HCT116 (cell line): ENCODE measurements at regions not wholly inside any gene's neighbourhood (a gene's known extent, or its start where the extent isn't known, plus 50 kb on each side); places are given as distances from the start of the nearest gene placed in this dataset.

Source experiments
- ATAC-seq: fragments of 200-7000 bp; cut with Tn5 transposase; 2 replicates; pipeline ENCODE4 v1.9.1; 2020; ENCODE audit warnings: mild to moderate bottlenecking, moderate library complexity
- BruUV-seq: library from RNA; stranded (reverse); fragments of 400-500 nt; replicated peaks from 2 replicates; lab custom pipeline; 2021; lab: Mats Ljungman, UMichigan
- CTCF ChIA-PET: fragments of 300-600 bp; sonication (Branson Sonifier 250); formaldehyde crosslinking; loops from one replicate; lab custom pipeline; 2021; ENCODE audit warnings: antibody characterized with exemption; lab: Charles Lee
- POLR2A ChIA-PET: fragments of 300-600, 350-600 bp; sonication (Branson Sonifier 250); formaldehyde crosslinking; loops from one replicate; lab custom pipeline; 2021; ENCODE audit warnings: antibody characterized with exemption; lab: Charles Lee
- RAD21 ChIA-PET, 2 experiments: fragments of 300-600 bp; sonication (Branson Sonifier 250); formaldehyde crosslinking; loops; one replicate each; lab custom pipeline; 2023; ENCODE audit warnings: low total read pairs in 2 of 2; ENCODE audit not compliant: uncharacterized antibody in 2 of 2, unreplicated experiment in 2 of 2, low non-redundant PET in 1 of 2; lab: Charles Lee
- DNase-seq: peaks from one replicate; pipeline ENCODE4 v3.0.0-alpha.2; 2010; ENCODE audit warnings: low read depth, low spot score
- H2AFZ ChIP-seq: fragments of 200-600 bp; shearing (Covaris generic), sonication (generic); 2 replicates; pipeline ENCODE4 v1.6.1; 2017; ENCODE audit warnings: low read depth, mixed run types, mixed read lengths, antibody characterized with exemption, low read length; ENCODE audit not compliant: poor library complexity, severe bottlenecking
- H3K27ac ChIP-seq: 2 replicates; pipeline ENCODE4 v1.5.1; 2012; ENCODE audit warnings: low read depth, low read length
- H3K27me3 ChIP-seq: fragments of 200-600 bp; sonication (generic); 2 replicates; pipeline ENCODE4 v1.6.1; 2016; ENCODE audit warnings: mixed run types, low read length, mixed read lengths; ENCODE audit not compliant: insufficient read depth
- H3K36me3 ChIP-seq, 2 experiments: fragments of 200-500 bp in 1 of 2; fragments of 200-600 bp in 1 of 2; sonication (Bioruptor generic) in 1 of 2; sonication (generic) in 1 of 2; 2 replicates each; pipeline versions ENCODE4 v1.5.1 to v1.6.1; 2014 to 2016; ENCODE audit warnings: low read length in 2 of 2, inconsistent platforms in 1 of 2, mixed read lengths in 1 of 2, mixed run types in 1 of 2; ENCODE audit not compliant: insufficient read depth in 2 of 2, control insufficient read depth in 1 of 2
- H3K4me1 ChIP-seq, 2 experiments: fragments of 200-600 bp in 1 of 2; sonication (generic) in 1 of 2; 2 replicates each; pipeline versions ENCODE4 v1.5.1 to v1.6.1; 2012 to 2017; ENCODE audit warnings: low read length in 2 of 2, inconsistent platforms in 1 of 2, mild to moderate bottlenecking in 1 of 2, mixed read lengths in 1 of 2, mixed run types in 1 of 2, moderate library complexity in 1 of 2; ENCODE audit not compliant: insufficient read depth in 2 of 2, control insufficient read depth in 1 of 2
- H3K4me2 ChIP-seq: fragments of 200-600 bp; sonication (generic); 2 replicates; pipeline ENCODE4 v1.6.1; 2017; ENCODE audit warnings: mixed run types, low read length, mixed read lengths
- H3K4me3 ChIP-seq, 2 experiments: fragments of 200-600 bp in 1 of 2; sonication (generic) in 1 of 2; replicated peaks in 1 of 2; 2 replicates each; pipeline ENCODE4 v1.5.1; 2011 to 2016; ENCODE audit warnings: low read length in 2 of 2, control low read depth in 1 of 2, low read depth in 1 of 2, mild to moderate bottlenecking in 1 of 2, mixed read lengths in 1 of 2, mixed run types in 1 of 2
- H3K79me2 ChIP-seq: fragments of 200-600 bp; sonication (generic); 2 replicates; pipeline ENCODE4 v1.6.1; 2017; ENCODE audit warnings: mild to moderate bottlenecking, mixed run types, low read length, moderate library complexity, mixed read lengths; ENCODE audit not compliant: insufficient read depth
- H3K9ac ChIP-seq: fragments of 200-600 bp; sonication (generic); 2 replicates; pipeline ENCODE4 v1.6.1; 2016; ENCODE audit warnings: low read length, mixed read lengths
- H3K9me2 ChIP-seq: fragments of 200-600 bp; sonication (generic), shearing (Covaris generic); 2 replicates; pipeline ENCODE4 v1.6.1; 2017; ENCODE audit warnings: mixed run types, mild to moderate bottlenecking, moderate library complexity; ENCODE audit not compliant: insufficient read depth
- H3K9me3 ChIP-seq, 2 experiments: fragments of 200-500 bp in 1 of 2; fragments of 200-600 bp in 1 of 2; sonication (Bioruptor generic) in 1 of 2; sonication (generic) in 1 of 2; 2 replicates each; pipeline ENCODE4 v1.6.1; 2014 to 2017; ENCODE audit warnings: low read length in 2 of 2, mixed read lengths in 2 of 2, inconsistent platforms in 1 of 2, low read depth in 1 of 2, mild to moderate bottlenecking in 1 of 2, mixed run types in 1 of 2, moderate library complexity in 1 of 2; ENCODE audit not compliant: control insufficient read depth in 1 of 2, insufficient read depth in 1 of 2
- H4K20me1 ChIP-seq: fragments of 200-600 bp; sonication (generic), shearing (Covaris generic); 2 replicates; pipeline ENCODE4 v1.6.1; 2017; ENCODE audit warnings: mixed run types, mild to moderate bottlenecking, moderate library complexity; ENCODE audit not compliant: insufficient read depth
- CBX3 ChIP-seq: IDR thresholded peaks from 2 replicates; pipeline ENCODE4 v1.6.1; 2012; ENCODE audit warnings: low read depth
- CEBPB ChIP-seq: IDR thresholded peaks from 2 replicates; pipeline ENCODE4 v1.6.1; 2012; ENCODE audit warnings: low read depth
- EGR1 ChIP-seq: IDR thresholded peaks from 2 replicates; pipeline ENCODE4 v1.6.1; 2012; ENCODE audit warnings: low read depth
- ELF1 ChIP-seq: IDR thresholded peaks from 2 replicates; pipeline ENCODE4 v1.6.1; 2012; ENCODE audit warnings: low read depth, borderline replicate concordance
- EZH2 ChIP-seq: fragments of 200-600 bp; sonication (generic); IDR thresholded peaks from 2 replicates; pipeline ENCODE4 v1.6.1; 2017; ENCODE audit warnings: antibody characterized with exemption, mixed run types
- FOSL1 ChIP-seq: IDR thresholded peaks from 2 replicates; pipeline ENCODE4 v1.6.1; 2012; ENCODE audit warnings: low read depth
- JUND ChIP-seq: IDR thresholded peaks from 2 replicates; pipeline ENCODE4 v1.6.1; 2012
- POLR2A ChIP-seq: IDR thresholded peaks from 2 replicates; pipeline ENCODE4 v1.7.0; 2011; ENCODE audit warnings: borderline replicate concordance; ENCODE audit not compliant: insufficient read depth, insufficient read length; ENCODE audit errors: extremely low read depth
- RAD21 ChIP-seq: IDR thresholded peaks from 2 replicates; pipeline ENCODE4 v1.6.1; 2012; ENCODE audit warnings: low read depth, mild to moderate bottlenecking
- SIN3A ChIP-seq: IDR thresholded peaks from 2 replicates; pipeline ENCODE4 v1.6.1; 2012; ENCODE audit warnings: low read depth
- SP1 ChIP-seq: IDR thresholded peaks from 2 replicates; pipeline ENCODE4 v1.6.1; 2012; ENCODE audit warnings: low read depth
- SRF ChIP-seq: IDR thresholded peaks from 2 replicates; pipeline ENCODE4 v1.6.1; 2012; ENCODE audit warnings: low read depth
- YY1 ChIP-seq: IDR thresholded peaks from 2 replicates; pipeline ENCODE4 v1.6.1; 2011; ENCODE audit warnings: low read length, low read depth, moderate library complexity, mild to moderate bottlenecking; ENCODE audit not compliant: insufficient replicate concordance; ENCODE audit errors: extremely low read depth
- ZFX ChIP-seq: fragments of 450-650 bp; IDR thresholded peaks from 2 replicates; pipeline ENCODE4 v1.6.1; 2017
- intact Hi-C: fragments of 100-400 bp; cut with micrococcal nuclease; formaldehyde crosslinking; loops from 2 replicates; pipeline ENCODE4 v1.10.0; 2022
- TF ChIP-seq, protein P1 (sequence below): IDR thresholded peaks from 2 replicates; pipeline ENCODE4 v1.6.1; 2012

DNA sequence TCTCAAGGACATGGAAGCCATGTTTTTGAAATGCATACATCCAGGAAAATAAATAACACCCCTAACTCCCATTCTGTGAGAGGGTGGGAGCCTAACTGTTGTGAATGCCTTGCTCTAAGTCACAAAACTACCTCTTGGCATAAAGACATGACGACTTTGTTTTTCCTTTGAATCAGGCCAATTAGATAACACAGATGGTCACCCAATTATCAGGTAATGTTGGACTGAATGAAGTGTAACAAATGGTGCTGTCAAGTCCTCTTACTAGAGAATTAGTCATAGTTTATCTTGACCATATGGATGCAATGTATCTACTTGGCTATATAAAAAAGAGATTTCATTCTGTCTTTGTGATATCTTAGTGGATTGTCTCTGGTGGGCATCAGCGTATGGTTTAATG, 553.6 kb upstream of the ATXN8OS start:
- ATAC-seq, result no peak
- intact Hi-C loops, result no loop called here
- Histone ChIP-seq H3K9me2 (no peaks in the 10 kb centered on the region), H3K9ac (no peak overlapping the region), H3K27ac (no peak overlapping the region), H3K4me2 (no peak overlapping the region), H2AFZ (no peak overlapping the region), H4K20me1 (no peaks in the 10 kb centered on the region)
- DNase-seq, result no peak
- ChIA-PET RAD21 (no interaction called here), CTCF (no interaction called here)
- no peak for TF ChIP-seq YY1
- TF ChIP-seq ZFX, result no peak
- no peak for TF ChIP-seq EZH2
- TF ChIP-seq SIN3A, result no peak
- no peak for TF ChIP-seq SRF
- no peak for TF ChIP-seq SP1
- no peak for TF ChIP-seq FOSL1
- no peak for TF ChIP-seq ELF1
- TF ChIP-seq POLR2A, result no peak
- no peak for TF ChIP-seq CEBPB
- TF ChIP-seq CBX3, result no peak
- TF ChIP-seq, all 23 proteins: peak for 0
- no peaks in the 10 kb centered on the region for H3K27me3 ChIP-seq
- H3K9me3 ChIP-seq, result no peaks in the 10 kb centered on the region
- H3K4me3 ChIP-seq, result no peak overlapping the region
- BruUV-seq, result no TSS peak
- POLR2A ChIA-PET, result no interaction called here
- no peaks in the 10 kb centered on the region for H3K4me1 ChIP-seq
- no peaks in the 10 kb centered on the region for H3K79me2 ChIP-seq
- H3K36me3 ChIP-seq, result no peaks in the 10 kb centered on the region

DNA sequence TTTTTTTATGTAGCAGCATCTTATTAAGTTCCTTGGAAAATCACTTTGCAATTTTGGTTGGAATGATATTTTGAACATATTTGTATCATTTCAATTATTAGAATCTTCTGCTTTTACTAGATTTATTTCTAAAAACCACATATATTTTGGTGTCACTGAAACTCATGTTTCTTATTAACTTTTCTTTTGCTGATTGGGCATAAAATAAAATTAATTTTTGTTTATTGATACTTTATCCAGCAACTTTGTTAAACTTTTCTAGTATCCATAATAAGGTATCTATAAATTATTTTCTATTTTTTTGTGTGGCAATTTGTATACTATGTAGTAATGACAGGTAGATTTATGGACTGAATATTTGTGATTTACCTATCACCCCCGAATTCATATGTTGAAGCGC, 556.4 kb upstream of the ATXN8OS start:
- ChIA-PET CTCF (no interaction called here), RAD21 (no interaction called here), POLR2A (no interaction called here)
- Histone ChIP-seq H4K20me1 (no peaks in the 10 kb centered on the region), H3K4me2 (no peak overlapping the region), H3K4me1 (no peaks in the 10 kb centered on the region), H3K9ac (no peak overlapping the region), H2AFZ (no peak overlapping the region), H3K79me2 (no peaks in the 10 kb centered on the region), H3K9me3 (no peaks in the 10 kb centered on the region), H3K4me3 (no peak overlapping the region), H3K36me3 (no peaks in the 10 kb centered on the region), H3K27ac (no peak overlapping the region), H3K9me2 (no peaks in the 10 kb centered on the region), H3K27me3 (no peaks in the 10 kb centered on the region)
- ATAC-seq, result no peak
- BruUV-seq, result no TSS peak
- no peak for TF ChIP-seq SP1
- no peak for TF ChIP-seq RAD21
- no peak for TF ChIP-seq ZFX
- no peak for TF ChIP-seq FOSL1
- TF ChIP-seq, protein P1, sequence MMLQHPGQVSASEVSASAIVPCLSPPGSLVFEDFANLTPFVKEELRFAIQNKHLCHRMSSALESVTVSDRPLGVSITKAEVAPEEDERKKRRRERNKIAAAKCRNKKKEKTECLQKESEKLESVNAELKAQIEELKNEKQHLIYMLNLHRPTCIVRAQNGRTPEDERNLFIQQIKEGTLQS, result no peak
- no peak for TF ChIP-seq CBX3
- no peak for TF ChIP-seq EGR1
- TF ChIP-seq JUND, result no peak
- TF ChIP-seq YY1, result no peak
- no peak for DNase-seq
- intact Hi-C loops, result no loop called here
